NCI-H2227 treated with DMSO at 0.1 percent for 48 hours (cell line): ENCODE measurements at regions not wholly inside any gene's neighbourhood (a gene's known extent, or its start where the extent isn't known, plus 50 kb on each side); places are given as distances from the start of the nearest gene placed in this dataset.

Source experiments
- DNase-seq: peaks from one replicate; lab custom pipeline; 2025; lab: John Stamatoyannopoulos, UW

DNA sequence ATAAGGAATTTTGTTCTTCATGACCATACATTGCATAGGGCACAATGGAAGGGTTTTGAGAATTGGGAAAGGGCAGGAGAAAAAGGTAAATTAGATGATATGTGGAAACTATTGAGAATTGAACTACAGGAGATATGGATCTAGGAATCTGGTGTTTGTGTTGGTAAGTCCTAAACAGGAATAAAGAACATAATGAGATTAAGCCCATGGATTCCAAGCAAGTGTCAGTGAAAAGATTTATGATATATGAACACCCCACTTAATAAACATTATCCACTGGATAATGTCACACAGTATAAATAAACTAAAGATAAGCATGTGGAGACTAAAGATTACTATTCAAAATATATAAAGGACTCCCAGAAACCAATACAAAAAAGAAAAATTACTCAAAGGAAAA lies 98.2 kb downstream of the TNFSF18 start:
- DNase-seq: no peak

DNA sequence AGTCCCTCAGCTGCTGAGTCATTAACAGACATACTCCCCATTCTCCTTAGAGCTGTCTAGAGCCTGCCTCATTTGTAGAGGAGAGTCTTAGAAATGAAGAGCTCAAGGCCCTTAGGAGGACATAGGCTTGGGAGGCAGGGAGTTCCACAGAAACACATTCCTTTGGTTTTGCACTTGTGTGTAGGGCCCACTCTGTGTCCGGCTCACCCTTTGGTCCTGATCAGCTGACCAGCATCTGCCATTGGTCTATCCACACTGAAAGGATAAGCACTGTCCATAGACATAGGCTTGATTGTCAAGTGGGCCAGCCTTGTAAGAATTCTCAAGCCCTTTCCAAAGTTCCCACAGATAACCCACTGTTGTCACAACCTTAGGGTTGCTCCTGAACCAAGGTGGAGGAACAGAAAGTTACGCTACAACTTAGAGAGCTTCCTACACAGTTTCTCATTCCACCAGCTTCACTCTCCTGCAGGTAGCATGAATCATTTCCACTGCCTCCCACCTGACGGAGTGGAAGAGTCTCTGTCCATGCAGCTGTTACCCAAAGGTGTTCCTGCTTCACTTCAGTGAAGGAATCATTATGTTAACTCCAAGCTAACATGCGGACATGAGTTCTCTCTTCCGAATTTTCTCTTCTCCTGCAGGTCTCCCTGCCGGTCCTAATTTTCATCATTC lies 96.1 kb downstream of the TNFSF18 start:
- no peak for DNase-seq

DNA sequence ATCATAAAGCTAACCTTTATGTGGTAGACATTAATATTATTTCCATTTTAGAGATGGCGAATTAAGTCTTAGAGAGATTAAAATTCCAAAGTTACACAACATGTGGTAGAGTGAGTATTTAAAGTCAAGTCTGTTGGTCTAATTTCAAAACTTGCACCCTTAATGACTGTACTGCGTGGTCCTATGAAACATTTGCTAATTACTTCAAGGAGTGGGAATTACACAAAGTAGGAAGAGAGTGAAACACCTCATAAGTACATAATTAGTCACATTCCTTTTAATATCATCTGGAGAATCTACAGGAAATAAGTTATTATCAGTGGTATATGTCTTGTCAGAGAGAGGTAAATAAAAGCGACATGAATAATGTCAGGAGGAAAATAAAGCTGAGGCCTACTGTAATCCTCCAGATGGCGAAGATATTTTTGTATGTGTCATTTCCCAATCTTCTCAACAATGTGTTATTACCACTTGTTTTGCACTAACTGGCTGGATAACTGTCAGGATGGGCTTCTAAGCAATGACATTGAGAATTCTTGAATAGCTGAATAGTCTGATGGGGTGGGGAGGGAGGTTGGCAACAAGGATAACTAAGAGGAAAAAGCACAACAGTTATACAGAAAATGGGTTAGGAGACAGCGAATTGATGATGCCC lies 95.5 kb downstream of the TNFSF18 start:
- no peak for DNase-seq

DNA sequence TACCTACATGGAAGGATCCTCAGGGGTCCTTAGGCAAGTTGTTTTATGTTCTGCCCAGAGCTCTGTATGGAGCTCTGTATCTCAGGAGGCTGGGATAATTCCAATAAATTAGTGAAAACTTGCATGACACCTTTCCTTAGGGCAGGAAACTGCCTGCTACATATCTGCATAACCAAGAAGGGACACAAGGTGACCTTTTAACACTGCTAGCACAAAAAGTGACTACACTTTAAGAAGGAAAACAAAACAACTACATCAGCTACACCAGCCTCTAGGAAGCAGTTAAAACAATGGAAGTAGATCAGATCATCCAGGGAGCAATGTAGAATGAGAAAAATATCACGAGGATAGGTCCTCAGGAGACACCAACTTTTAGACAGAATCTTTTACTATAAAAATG lies 93.9 kb downstream of the TNFSF18 start:
- DNase-seq: no peak

GRCh38 chr1:172957491-172957890 lies 93.2 kb downstream of the TNFSF18 start:
- no peak for DNase-seq

GRCh38 chr1:172959571-172959970 lies 91.2 kb downstream of the TNFSF18 start:
- DNase-seq: no peak

DNA sequence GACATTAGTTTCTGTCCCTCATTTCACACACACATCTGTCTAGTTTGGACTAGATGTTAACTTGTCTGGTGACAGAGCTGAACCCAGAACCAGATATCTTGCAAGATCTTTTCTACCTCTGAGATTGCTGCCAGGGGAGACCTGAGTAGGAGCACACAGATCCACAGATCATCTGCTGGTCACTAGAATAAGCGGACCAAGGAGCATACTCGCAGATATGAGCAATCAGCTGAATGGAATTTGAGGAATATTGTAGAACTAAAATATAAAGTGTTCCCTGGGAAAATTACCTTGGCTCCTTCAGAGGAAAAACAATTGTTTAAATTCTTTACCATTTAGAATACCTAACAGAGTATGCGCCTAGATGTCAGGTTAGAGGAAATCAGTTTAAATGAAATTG lies 90.7 kb downstream of the TNFSF18 start:
- no peak for DNase-seq

DNA sequence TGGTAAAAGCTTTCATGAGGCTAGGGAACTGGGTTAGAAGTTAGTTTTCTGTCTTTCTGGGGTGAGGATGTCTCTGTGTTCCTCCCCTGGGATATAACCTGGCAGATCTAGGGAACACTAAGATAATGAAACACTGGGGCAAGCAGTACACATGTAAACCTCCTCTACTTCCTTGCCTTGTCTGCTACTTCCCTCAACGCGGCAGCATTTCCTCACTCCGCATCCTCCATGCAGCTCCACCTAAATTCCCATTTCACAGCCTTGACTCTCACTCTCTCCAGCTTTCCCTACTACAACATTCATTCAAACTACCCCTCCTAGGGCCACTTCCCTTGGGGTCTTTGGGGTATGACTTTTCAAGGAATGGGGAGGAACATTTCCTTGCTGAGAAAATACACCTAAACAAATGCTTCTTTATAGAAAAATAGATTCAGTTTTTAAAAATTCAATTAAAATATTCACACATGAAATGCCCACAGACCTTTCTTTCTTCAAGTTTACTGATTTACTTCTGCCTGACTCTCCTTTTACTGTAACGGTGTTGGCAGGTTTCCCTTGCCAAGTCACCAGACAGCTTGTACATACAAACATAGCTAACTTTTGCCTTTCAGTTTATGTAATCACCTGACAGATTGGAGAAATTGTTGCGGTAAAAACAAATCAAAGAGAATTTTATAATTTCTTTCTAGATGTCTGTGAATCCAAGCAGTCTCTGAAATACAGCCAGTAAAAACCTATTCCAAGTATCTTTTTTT lies 90.1 kb downstream of the TNFSF18 start:
- DNase-seq: no peak

DNA sequence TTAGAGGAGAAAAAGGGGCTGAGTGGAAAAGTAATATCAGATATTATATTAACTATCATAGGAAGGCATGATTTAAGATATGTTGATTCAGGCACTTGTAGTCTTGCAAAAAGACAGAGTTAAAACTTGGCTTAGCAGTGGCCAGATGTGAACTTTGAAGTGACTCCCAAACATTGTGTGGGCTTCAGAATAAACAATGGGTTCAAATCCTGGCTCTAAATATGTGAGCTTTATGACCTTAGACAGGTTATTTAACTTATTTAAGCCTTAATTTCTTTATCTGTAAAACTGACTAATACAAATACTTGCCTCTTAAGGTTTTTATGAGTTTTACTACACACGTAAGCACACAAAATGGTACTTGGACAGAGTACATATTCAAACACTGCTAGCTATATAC lies 85.9 kb downstream of the TNFSF18 start:
- no peak for DNase-seq

GRCh38 chr1:172966844-172967540 lies 83.7 kb downstream of the TNFSF18 start:
- no peak for DNase-seq

DNA sequence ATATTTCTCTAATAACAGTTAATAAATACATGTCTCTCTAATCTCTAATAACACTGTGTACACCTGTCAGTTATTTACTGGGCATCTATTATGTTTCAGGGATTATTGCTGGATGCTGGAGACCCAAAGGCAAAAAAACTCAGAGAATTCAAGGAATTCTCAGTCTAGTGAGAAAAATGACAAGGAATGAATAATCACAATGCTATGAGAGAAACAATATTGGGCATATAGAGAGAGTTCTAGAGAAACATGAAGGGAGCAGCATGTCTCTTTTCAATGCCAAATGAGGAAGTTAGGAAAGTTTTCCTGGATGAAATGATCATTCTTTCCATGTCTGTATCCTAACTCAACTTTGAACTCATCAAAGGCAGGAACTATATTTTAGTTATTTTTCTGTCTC lies 82.8 kb downstream of the TNFSF18 start:
- no peak for DNase-seq

- no peak for DNase-seq
Measured at GRCh38 chr1:172969611-172970010, 81.1 kb downstream of the TNFSF18 start.

DNA sequence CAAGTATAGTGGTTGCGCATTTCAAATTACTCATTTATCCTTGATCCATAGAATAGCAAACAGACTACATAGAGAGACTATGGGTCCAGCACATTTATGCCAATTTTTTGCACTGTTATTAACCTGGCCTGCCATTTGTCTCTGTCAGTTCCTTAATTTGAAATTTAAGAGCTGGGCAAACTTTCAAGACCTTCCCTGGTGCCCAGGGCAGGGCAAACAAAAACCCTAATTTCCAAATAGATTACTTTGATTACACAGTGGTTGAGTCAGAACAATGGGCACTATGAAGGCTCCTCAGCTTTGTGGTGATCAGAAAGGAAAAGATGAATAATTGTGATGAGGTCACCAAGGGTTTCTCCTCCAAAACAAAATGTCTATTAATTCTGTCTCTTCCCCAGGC lies 80.6 kb downstream of the TNFSF18 start:
- DNase-seq: no peak

- no peak for DNase-seq
Measured at GRCh38 chr1:172971241-172971640, 79.5 kb downstream of the TNFSF18 start.

GRCh38 chr1:172972258-172972657 lies 78.5 kb downstream of the TNFSF18 start:
- DNase-seq: no peak

DNA sequence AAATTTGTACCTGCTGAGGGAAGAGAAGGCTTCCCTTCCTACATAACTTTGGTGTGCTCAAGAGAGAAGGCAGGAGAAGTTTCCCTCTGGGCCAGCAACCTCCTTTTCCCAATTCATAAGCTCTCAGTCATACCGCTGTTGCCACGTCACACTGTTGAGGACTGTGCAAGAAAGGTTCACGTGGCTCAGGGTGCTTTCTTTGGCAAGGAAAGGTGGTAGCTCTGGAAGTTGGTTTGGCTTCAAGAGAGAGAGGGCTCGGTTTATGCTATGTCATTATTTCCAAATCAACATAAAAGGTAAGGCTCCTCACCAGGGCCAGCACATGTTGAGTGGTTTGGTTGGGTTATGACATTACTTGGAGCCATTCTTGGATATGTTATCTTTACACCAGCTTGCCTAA lies 77.3 kb downstream of the TNFSF18 start:
- DNase-seq: no peak

GRCh38 chr1:172976222-172977041 lies 74.3 kb downstream of the TNFSF18 start:
- DNase-seq: no peak

GRCh38 chr1:172977296-172978017 lies 73.3 kb downstream of the TNFSF18 start:
- no peak for DNase-seq

GRCh38 chr1:172978595-172978994 lies 72.1 kb downstream of the TNFSF18 start:
- DNase-seq: no peak

GRCh38 chr1:172979828-172980227 lies 70.9 kb downstream of the TNFSF18 start:
- no peak for DNase-seq

DNA sequence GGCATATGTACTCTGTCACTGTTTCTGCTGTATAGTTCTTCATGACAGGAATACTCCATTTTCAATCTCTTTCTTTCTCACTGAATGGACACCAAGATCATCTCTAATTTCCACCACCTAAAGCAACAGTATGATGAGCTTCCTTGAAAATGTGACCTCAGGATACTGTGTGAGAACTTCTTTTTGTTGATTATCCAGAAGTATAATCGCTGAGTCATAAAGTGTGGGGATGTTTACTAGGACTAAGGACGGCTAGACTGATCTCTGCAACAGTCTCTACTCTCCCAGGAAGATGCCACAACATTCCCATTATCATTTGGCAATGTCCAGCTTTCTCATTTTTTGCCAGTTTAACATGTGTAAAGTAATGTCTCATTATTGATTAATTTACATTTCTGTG lies 70.3 kb downstream of the TNFSF18 start:
- DNase-seq: no peak
